ENCODE measurements at regions not wholly inside any gene's neighbourhood (a gene's known extent, or its start where the extent isn't known, plus 50 kb on each side); places are given as distances from the start of the nearest gene placed in this dataset.

DNA sequence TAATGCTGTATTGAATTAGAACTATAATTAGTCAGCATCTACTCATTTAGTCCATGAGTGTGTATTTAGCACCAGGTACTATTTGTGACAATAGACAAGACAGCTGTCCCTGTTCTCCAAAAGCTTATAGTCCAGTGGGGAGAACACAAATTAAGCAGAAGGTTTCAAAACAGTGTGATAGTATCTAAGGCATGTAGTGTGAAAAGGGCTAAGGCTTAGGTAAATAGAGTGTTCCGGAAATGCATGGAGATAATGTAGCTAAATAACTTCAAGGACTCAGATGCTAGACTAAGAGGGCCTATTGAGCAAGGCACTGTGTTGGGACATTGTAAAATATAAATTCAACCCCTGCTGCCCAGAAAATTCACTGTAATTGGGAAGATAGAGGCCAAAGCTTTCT is 144.1 kb upstream of the MIR17HG start:
- TF ChIP-seq, protein P1, sequence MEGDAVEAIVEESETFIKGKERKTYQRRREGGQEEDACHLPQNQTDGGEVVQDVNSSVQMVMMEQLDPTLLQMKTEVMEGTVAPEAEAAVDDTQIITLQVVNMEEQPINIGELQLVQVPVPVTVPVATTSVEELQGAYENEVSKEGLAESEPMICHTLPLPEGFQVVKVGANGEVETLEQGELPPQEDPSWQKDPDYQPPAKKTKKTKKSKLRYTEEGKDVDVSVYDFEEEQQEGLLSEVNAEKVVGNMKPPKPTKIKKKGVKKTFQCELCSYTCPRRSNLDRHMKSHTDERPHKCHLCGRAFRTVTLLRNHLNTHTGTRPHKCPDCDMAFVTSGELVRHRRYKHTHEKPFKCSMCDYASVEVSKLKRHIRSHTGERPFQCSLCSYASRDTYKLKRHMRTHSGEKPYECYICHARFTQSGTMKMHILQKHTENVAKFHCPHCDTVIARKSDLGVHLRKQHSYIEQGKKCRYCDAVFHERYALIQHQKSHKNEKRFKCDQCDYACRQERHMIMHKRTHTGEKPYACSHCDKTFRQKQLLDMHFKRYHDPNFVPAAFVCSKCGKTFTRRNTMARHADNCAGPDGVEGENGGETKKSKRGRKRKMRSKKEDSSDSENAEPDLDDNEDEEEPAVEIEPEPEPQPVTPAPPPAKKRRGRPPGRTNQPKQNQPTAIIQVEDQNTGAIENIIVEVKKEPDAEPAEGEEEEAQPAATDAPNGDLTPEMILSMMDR (IDR thresholded peaks at IDR 0.05; ENCODE audit: low read depth, low read length, poor library complexity, severe bottlenecking): no peak
- no peak for TF ChIP-seq EZH2phosphoT487 (IDR thresholded peaks at IDR 0.05; ENCODE audit: borderline replicate concordance, low read length)
